ENCODE measurements at regions not wholly inside any gene's neighbourhood (a gene's known extent, or its start where the extent isn't known, plus 50 kb on each side); places are given as distances from the start of the nearest gene placed in this dataset.

- Mint-ChIP-seq H3K36me3 (ENCODE audit: low read depth) (no peaks in the 10 kb centered on the region), H3K9me3 (ENCODE audit: low read depth) (peaks cover 9% of the 10 kb centered on the region), H3K27me3 (ENCODE audit: low read depth) (peaks cover 10% of the 10 kb centered on the region), H3K4me1 (ENCODE audit: low read depth) (peaks cover 8% of the 10 kb centered on the region), H3K27ac (ENCODE audit: unreplicated experiment) (no peak overlapping the region), H3K4me3 (ENCODE audit: unreplicated experiment) (no peak overlapping the region)
- no peak for TF ChIP-seq CTCF (IDR thresholded peaks at IDR 0.05)
- DNase-seq (ENCODE audit: low spot score): peak; percentile 64
These were observed 222.7 kb upstream of the SOX1 start for GRCh38 chr13:111844222-111844671.

- peaks cover 9% of the 10 kb centered on the region for H3K9me3 Mint-ChIP-seq (ENCODE audit: low read depth)
- no peak for TF ChIP-seq CTCF (IDR thresholded peaks at IDR 0.05)
- no peaks in the 10 kb centered on the region for H3K36me3 Mint-ChIP-seq (ENCODE audit: low read depth)
- H3K27ac Mint-ChIP-seq (ENCODE audit: unreplicated experiment): no peak overlapping the region
- DNase-seq (ENCODE audit: low spot score): no peak
- H3K4me1 Mint-ChIP-seq (ENCODE audit: low read depth): peaks cover 8% of the 10 kb centered on the region
- peaks cover 10% of the 10 kb centered on the region for H3K27me3 Mint-ChIP-seq (ENCODE audit: low read depth)
- no peak overlapping the region for H3K4me3 Mint-ChIP-seq (ENCODE audit: unreplicated experiment)
These were observed 222.3 kb upstream of the SOX1 start for GRCh38 chr13:111844682-111845081.

- Mint-ChIP-seq H3K36me3 (ENCODE audit: low read depth) (no peaks in the 10 kb centered on the region), H3K27ac (ENCODE audit: unreplicated experiment) (no peak overlapping the region), H3K27me3 (ENCODE audit: low read depth) (peaks cover 10% of the 10 kb centered on the region), H3K4me3 (ENCODE audit: unreplicated experiment) (no peak overlapping the region), H3K9me3 (ENCODE audit: low read depth) (peaks cover 9% of the 10 kb centered on the region), H3K4me1 (ENCODE audit: low read depth) (peaks cover 16% of the 10 kb centered on the region)
- no peak for TF ChIP-seq CTCF (IDR thresholded peaks at IDR 0.05)
- DNase-seq (ENCODE audit: low spot score): peak; percentile 85
These were observed 221.2 kb upstream of the SOX1 start for GRCh38 chr13:111845621-111846351.

GRCh38 chr13:111846391-111847159, 220.4 kb upstream of the SOX1 start:
- TF ChIP-seq CTCF (IDR thresholded peaks at IDR 0.05): no peak
- peaks cover 10% of the 10 kb centered on the region for H3K27me3 Mint-ChIP-seq (ENCODE audit: low read depth)
- no peak overlapping the region for H3K4me3 Mint-ChIP-seq (ENCODE audit: unreplicated experiment)
- peaks cover 21% of the 10 kb centered on the region for H3K4me1 Mint-ChIP-seq (ENCODE audit: low read depth)
- peak; percentile 13 for DNase-seq (ENCODE audit: low spot score)
- H3K27ac Mint-ChIP-seq (ENCODE audit: unreplicated experiment): no peak overlapping the region
- H3K36me3 Mint-ChIP-seq (ENCODE audit: low read depth): no peaks in the 10 kb centered on the region
- H3K9me3 Mint-ChIP-seq (ENCODE audit: low read depth): peaks cover 9% of the 10 kb centered on the region

- peaks cover 10% of the 10 kb centered on the region for H3K27me3 Mint-ChIP-seq (ENCODE audit: low read depth)
- H3K9me3 Mint-ChIP-seq (ENCODE audit: low read depth): peaks cover 9% of the 10 kb centered on the region
- H3K4me3 Mint-ChIP-seq (ENCODE audit: unreplicated experiment): no peak overlapping the region
- DNase-seq (ENCODE audit: low spot score): no peak
- H3K36me3 Mint-ChIP-seq (ENCODE audit: low read depth): no peaks in the 10 kb centered on the region
- no peak overlapping the region for H3K27ac Mint-ChIP-seq (ENCODE audit: unreplicated experiment)
- TF ChIP-seq CTCF (IDR thresholded peaks at IDR 0.05): no peak
- H3K4me1 Mint-ChIP-seq (ENCODE audit: low read depth): peaks cover 21% of the 10 kb centered on the region
These were observed 219.0 kb upstream of the SOX1 start for GRCh38 chr13:111847964-111848363.
